SK-N-SH (cell line): ENCODE measurements at regions not wholly inside any gene's neighbourhood (a gene's known extent, or its start where the extent isn't known, plus 50 kb on each side); places are given as distances from the start of the nearest gene placed in this dataset.

ENCODE experiments used
- GATA2 ChIP-seq: sonication (generic); formaldehyde crosslinking; IDR thresholded peaks from 2 replicates; pipeline ENCODE4 v1.5.0; 2020; ENCODE audit warnings: mild to moderate bottlenecking, missing genetic modification reagents
- NFIC ChIP-seq: IDR thresholded peaks from 2 replicates; pipeline ENCODE4 v1.4.0; 2012; ENCODE audit warnings: borderline replicate concordance
- RFX5 ChIP-seq: IDR thresholded peaks from 2 replicates; pipeline ENCODE4 v1.6.1; 2012; ENCODE audit warnings: mild to moderate bottlenecking, improper control_type of control experiment, low read length
- YY1 ChIP-seq: IDR thresholded peaks from 2 replicates; pipeline ENCODE4 v1.4.0; 2012; ENCODE audit warnings: low read depth, mild to moderate bottlenecking
- TF ChIP-seq, protein P1 (sequence below): fragments of 200-600 bp; sonication (generic); IDR thresholded peaks from 2 replicates; pipeline ENCODE4 v1.6.1; 2017; ENCODE audit warnings: antibody characterized with exemption, mild to moderate bottlenecking, moderate library complexity
- TF ChIP-seq, protein P2 (sequence below): IDR thresholded peaks from 2 replicates; pipeline ENCODE4; 2012
- TF ChIP-seq, protein P3 (sequence below): IDR thresholded peaks from 2 replicates; pipeline ENCODE4 v1.4.0; 2012; ENCODE audit warnings: low read depth

DNA sequence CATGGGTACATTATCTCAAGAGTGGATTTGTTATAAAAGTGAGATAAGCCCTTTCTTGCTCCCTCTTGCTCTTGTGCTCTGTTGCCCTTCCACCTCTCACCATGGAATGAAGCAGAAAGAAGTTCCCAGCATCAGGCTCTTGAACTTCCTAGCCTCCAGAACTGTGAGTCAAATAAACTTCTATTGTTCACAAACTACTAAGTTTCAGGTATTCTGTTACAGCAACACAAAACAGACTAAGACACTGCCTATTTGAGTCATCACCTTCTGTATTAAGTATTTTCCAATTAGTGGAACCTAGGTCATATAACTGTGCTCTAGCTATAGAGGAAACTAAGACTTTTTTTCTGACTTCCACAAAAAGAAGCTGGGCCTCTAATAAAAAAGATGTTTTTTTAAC is 201.2 kb upstream of the FOXG1 start:
- TF ChIP-seq, protein P1, sequence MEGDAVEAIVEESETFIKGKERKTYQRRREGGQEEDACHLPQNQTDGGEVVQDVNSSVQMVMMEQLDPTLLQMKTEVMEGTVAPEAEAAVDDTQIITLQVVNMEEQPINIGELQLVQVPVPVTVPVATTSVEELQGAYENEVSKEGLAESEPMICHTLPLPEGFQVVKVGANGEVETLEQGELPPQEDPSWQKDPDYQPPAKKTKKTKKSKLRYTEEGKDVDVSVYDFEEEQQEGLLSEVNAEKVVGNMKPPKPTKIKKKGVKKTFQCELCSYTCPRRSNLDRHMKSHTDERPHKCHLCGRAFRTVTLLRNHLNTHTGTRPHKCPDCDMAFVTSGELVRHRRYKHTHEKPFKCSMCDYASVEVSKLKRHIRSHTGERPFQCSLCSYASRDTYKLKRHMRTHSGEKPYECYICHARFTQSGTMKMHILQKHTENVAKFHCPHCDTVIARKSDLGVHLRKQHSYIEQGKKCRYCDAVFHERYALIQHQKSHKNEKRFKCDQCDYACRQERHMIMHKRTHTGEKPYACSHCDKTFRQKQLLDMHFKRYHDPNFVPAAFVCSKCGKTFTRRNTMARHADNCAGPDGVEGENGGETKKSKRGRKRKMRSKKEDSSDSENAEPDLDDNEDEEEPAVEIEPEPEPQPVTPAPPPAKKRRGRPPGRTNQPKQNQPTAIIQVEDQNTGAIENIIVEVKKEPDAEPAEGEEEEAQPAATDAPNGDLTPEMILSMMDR: no peak
- TF ChIP-seq, protein P2, sequence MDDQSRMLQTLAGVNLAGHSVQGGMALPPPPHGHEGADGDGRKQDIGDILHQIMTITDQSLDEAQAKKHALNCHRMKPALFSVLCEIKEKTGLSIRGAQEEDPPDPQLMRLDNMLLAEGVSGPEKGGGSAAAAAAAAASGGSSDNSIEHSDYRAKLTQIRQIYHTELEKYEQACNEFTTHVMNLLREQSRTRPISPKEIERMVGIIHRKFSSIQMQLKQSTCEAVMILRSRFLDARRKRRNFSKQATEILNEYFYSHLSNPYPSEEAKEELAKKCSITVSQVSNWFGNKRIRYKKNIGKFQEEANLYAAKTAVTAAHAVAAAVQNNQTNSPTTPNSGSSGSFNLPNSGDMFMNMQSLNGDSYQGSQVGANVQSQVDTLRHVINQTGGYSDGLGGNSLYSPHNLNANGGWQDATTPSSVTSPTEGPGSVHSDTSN: no peak
- TF ChIP-seq RFX5 (no peak), YY1 (no peak), GATA2 (no peak), NFIC (no peak)
- TF ChIP-seq, protein P3, sequence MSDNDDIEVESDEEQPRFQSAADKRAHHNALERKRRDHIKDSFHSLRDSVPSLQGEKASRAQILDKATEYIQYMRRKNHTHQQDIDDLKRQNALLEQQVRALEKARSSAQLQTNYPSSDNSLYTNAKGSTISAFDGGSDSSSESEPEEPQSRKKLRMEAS: no peak
